DOHH2 (cell line): ENCODE measurements at regions not wholly inside any gene's neighbourhood (a gene's known extent, or its start where the extent isn't known, plus 50 kb on each side); places are given as distances from the start of the nearest gene placed in this dataset.

Experiments used
- H3F3A ChIP-seq: fragments of 200-600 bp; sonication (generic), shearing (Covaris generic); 2 replicates; pipeline ENCODE4 v1.6.0; 2016; ENCODE audit warnings: antibody characterized with exemption, mild to moderate bottlenecking; ENCODE audit not compliant: control insufficient read depth, insufficient read depth
- H3K27ac ChIP-seq: fragments of 200-600 bp; sonication (generic); 2 replicates; pipeline ENCODE4 v1.5.1; 2014; ENCODE audit warnings: low read depth, mild to moderate bottlenecking, low read length, moderate library complexity
- H3K27me3 ChIP-seq: fragments of 200-600 bp; sonication (generic); 2 replicates; pipeline ENCODE4 v1.6.1; 2014; ENCODE audit warnings: mild to moderate bottlenecking, low read length, mixed read lengths; ENCODE audit not compliant: control insufficient read depth
- H3K36me3 ChIP-seq: fragments of 200-600 bp; sonication (generic); 2 replicates; pipeline ENCODE4 v1.6.1; 2014; ENCODE audit warnings: mild to moderate bottlenecking, low read length, moderate library complexity, mixed read lengths; ENCODE audit not compliant: control insufficient read depth
- H3K4me1 ChIP-seq: fragments of 200-600 bp; sonication (generic); 2 replicates; pipeline ENCODE4 v1.6.1; 2014; ENCODE audit warnings: mild to moderate bottlenecking, low read length, mixed read lengths; ENCODE audit not compliant: control insufficient read depth
- H3K4me2 ChIP-seq: fragments of 200-600 bp; sonication (generic); 2 replicates; pipeline ENCODE4 v1.6.0; 2014; ENCODE audit warnings: mild to moderate bottlenecking, low read length, moderate library complexity
- H3K4me3 ChIP-seq: fragments of 200-600 bp; sonication (generic); 2 replicates; pipeline ENCODE4 v1.5.1; 2014; ENCODE audit warnings: mild to moderate bottlenecking, low read length, mixed read lengths
- H3K79me2 ChIP-seq: fragments of 200-600 bp; sonication (generic); 2 replicates; pipeline ENCODE4 v1.6.1; 2014; ENCODE audit warnings: mild to moderate bottlenecking, low read length, mixed read lengths; ENCODE audit not compliant: control insufficient read depth
- H3K9me2 ChIP-seq: fragments of 200-600 bp; sonication (generic); replicated peaks from 2 replicates; pipeline ENCODE4 v1.6.1; 2014; ENCODE audit warnings: mild to moderate bottlenecking, low read length, mixed read lengths; ENCODE audit not compliant: control insufficient read depth
- H3K9me3 ChIP-seq: fragments of 200-600 bp; sonication (generic); 2 replicates; pipeline ENCODE4 v1.6.1; 2014; ENCODE audit warnings: antibody characterized with exemption, low read length, mixed read lengths; ENCODE audit not compliant: control insufficient read depth, insufficient read depth
- H4K20me1 ChIP-seq: fragments of 200-600 bp; sonication (generic); 2 replicates; pipeline ENCODE4 v1.6.0; 2014; ENCODE audit warnings: low read depth, mild to moderate bottlenecking, antibody characterized with exemption, low read length, moderate library complexity; ENCODE audit not compliant: control insufficient read depth, insufficient read depth
- EZH2phosphoT487 ChIP-seq: fragments of 200-600 bp; sonication (generic); IDR thresholded peaks from 2 replicates; pipeline ENCODE4 v1.6.1; 2017; ENCODE audit warnings: borderline replicate concordance, mild to moderate bottlenecking, antibody characterized with exemption, low read length, moderate library complexity, mixed read lengths
- TF ChIP-seq, protein P1 (sequence below): fragments of 200-600 bp; sonication (generic); IDR thresholded peaks from one replicate; pipeline ENCODE4 v1.5.1; 2014; ENCODE audit warnings: antibody characterized with exemption, mild to moderate bottlenecking, low read depth, low read length; ENCODE audit not compliant: poor library complexity, severe bottlenecking

DNA sequence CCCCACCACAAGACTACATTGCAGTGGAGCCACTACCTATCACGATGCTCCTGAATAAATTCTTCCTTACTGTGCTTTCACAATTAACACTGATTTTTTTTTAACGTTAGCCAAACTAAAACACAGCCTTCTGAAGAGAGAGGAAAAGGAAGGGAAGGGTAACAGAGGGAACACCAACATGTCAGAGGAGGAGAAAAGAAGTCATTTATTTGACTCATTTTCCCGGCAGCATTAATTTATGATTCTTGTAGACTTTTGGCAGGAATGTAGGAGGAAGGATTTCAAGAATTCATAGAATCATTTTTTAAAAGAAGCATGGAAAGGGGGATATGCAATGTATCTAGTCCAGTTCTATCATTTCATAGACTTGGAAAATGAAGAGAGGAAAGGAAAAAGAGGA is 74.3 kb upstream of the IQCM start:
- Histone ChIP-seq H3K4me3 (no peak overlapping the region), H3K27me3 (no peaks in the 10 kb centered on the region), H3K36me3 (no peaks in the 10 kb centered on the region), H3K4me2 (no peak overlapping the region), H3K27ac (no peak overlapping the region), H4K20me1 (no peaks in the 10 kb centered on the region), H3K79me2 (no peaks in the 10 kb centered on the region), H3K4me1 (no peaks in the 10 kb centered on the region), H3K9me3 (no peaks in the 10 kb centered on the region), H3F3A (no peaks in the 10 kb centered on the region), H3K9me2 (no peaks in the 10 kb centered on the region)
- TF ChIP-seq, protein P1, sequence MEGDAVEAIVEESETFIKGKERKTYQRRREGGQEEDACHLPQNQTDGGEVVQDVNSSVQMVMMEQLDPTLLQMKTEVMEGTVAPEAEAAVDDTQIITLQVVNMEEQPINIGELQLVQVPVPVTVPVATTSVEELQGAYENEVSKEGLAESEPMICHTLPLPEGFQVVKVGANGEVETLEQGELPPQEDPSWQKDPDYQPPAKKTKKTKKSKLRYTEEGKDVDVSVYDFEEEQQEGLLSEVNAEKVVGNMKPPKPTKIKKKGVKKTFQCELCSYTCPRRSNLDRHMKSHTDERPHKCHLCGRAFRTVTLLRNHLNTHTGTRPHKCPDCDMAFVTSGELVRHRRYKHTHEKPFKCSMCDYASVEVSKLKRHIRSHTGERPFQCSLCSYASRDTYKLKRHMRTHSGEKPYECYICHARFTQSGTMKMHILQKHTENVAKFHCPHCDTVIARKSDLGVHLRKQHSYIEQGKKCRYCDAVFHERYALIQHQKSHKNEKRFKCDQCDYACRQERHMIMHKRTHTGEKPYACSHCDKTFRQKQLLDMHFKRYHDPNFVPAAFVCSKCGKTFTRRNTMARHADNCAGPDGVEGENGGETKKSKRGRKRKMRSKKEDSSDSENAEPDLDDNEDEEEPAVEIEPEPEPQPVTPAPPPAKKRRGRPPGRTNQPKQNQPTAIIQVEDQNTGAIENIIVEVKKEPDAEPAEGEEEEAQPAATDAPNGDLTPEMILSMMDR: no peak
- no peak for TF ChIP-seq EZH2phosphoT487

DNA sequence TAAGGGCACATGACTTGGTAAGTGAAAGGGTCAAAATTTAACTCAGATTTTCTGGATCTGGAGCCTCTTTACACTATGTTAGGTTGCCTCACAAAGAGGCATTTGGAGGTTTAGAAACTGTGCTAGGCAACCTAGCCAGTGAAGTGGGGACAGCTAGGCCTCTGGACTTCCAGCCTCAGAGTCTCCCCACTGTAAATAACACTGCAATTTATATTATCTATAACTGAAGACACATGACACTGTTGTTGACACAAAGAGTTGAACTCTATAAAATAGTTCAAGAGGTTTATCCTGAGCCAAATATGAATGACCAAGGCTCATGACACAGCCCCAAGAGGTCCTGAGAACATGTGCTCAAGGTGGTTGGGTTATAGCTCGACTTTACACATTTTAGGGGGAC is 74.9 kb upstream of the IQCM start:
- Histone ChIP-seq H4K20me1 (no peaks in the 10 kb centered on the region), H3K4me3 (no peak overlapping the region), H3K36me3 (no peaks in the 10 kb centered on the region), H3K27ac (no peak overlapping the region), H3K9me3 (no peaks in the 10 kb centered on the region), H3K9me2 (no peaks in the 10 kb centered on the region), H3K4me1 (no peaks in the 10 kb centered on the region), H3K27me3 (no peaks in the 10 kb centered on the region), H3K79me2 (no peaks in the 10 kb centered on the region), H3F3A (no peaks in the 10 kb centered on the region), H3K4me2 (no peak overlapping the region)
- no peak for TF ChIP-seq EZH2phosphoT487
- TF ChIP-seq, protein P1: no peak

DNA sequence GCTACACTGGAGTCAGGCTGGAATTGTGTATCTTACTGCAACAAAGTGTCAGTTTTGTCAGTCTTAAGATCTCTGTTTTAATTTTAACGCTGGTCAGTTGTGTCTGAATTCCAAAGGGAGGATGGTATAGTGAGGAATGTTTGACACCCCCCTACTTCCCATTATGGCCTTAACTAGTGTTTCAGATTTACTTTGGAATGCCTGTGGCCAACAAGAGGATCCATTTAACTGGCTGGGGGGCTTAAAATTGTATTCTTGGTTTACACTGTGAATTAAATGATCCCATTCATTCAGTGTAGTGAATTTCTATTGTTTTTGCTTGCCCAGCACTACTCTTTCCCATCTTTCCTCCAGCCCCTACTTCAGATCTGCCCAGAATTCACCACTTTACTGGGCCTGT is 75.8 kb upstream of the IQCM start:
- Histone ChIP-seq H3K4me1 (no peaks in the 10 kb centered on the region), H3K9me2 (no peaks in the 10 kb centered on the region), H3K36me3 (no peaks in the 10 kb centered on the region), H3K27ac (no peak overlapping the region), H3K9me3 (no peaks in the 10 kb centered on the region), H3F3A (no peaks in the 10 kb centered on the region), H3K27me3 (no peaks in the 10 kb centered on the region), H4K20me1 (no peaks in the 10 kb centered on the region), H3K4me2 (no peak overlapping the region), H3K79me2 (no peaks in the 10 kb centered on the region), H3K4me3 (no peak overlapping the region)
- no peak for TF ChIP-seq EZH2phosphoT487
- TF ChIP-seq, protein P1: no peak

DNA sequence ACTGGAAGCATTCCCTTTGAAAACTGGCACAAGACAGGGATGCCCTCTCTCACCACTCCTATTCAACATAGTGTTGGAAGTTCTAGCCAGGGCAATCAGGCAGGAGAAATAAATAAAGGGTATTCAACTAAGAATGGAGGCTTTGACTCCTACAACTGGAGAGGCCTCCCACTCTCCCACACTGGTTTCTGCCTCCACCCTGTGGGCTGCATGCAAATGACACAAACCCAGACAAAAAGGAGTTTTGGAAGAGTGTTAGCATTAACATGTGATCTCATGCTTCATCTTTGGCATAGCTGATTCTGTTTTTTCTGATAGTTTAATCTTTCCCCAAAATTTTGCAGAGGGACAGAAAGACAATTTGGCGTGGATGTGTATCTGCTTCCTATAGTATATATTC is 80.8 kb upstream of the IQCM start:
- H3K27me3 ChIP-seq: no peaks in the 10 kb centered on the region
- H4K20me1 ChIP-seq: no peaks in the 10 kb centered on the region
- H3K4me2 ChIP-seq: no peak overlapping the region
- H3K9me2 ChIP-seq: no peaks in the 10 kb centered on the region
- no peaks in the 10 kb centered on the region for H3K36me3 ChIP-seq
- no peaks in the 10 kb centered on the region for H3F3A ChIP-seq
- no peak overlapping the region for H3K27ac ChIP-seq
- TF ChIP-seq, protein P1: no peak
- no peaks in the 10 kb centered on the region for H3K4me1 ChIP-seq
- no peak overlapping the region for H3K4me3 ChIP-seq
- no peaks in the 10 kb centered on the region for H3K9me3 ChIP-seq
- H3K79me2 ChIP-seq: no peaks in the 10 kb centered on the region
